Superior temporal gyrus (tissue), 1 donor: ENCODE measurements at regions not wholly inside any gene's neighbourhood (a gene's known extent, or its start where the extent isn't known, plus 50 kb on each side); places are given as distances from the start of the nearest gene placed in this dataset.
"Not testable (repeated sequence)": the region's sequence is repeated elsewhere in the genome, so short reads cannot be mapped to it uniquely, and the experiment has no call there.

Source experiments
- DNase-seq: peaks from one replicate; pipeline ENCODE4 v3.0.0-alpha.2; 2016; ENCODE audit errors: extremely low spot score

GRCh38 chr11:121866754-121867153 is 249.3 kb downstream of the BLID start:
- no peak for DNase-seq

GRCh38 chr11:121864660-121865059 is 251.4 kb downstream of the BLID start:
- DNase-seq, result no peak

GRCh38 chr11:121863126-121863525 is 252.9 kb downstream of the BLID start:
- DNase-seq, result no peak

- DNase-seq, result not testable (repeated sequence)
Measured at GRCh38 chr11:121855138-121855537, 260.9 kb downstream of the BLID start.

GRCh38 chr11:121844016-121844415 is 272.0 kb downstream of the BLID start:
- no peak for DNase-seq

GRCh38 chr11:121842192-121842585 is 273.8 kb downstream of the BLID start:
- DNase-seq, result no peak

- DNase-seq, result no peak
Measured at GRCh38 chr11:121841487-121842191, 274.4 kb downstream of the BLID start.

GRCh38 chr11:121839781-121840180 is 276.2 kb downstream of the BLID start:
- DNase-seq, result no peak

- DNase-seq, result no peak
Measured at GRCh38 chr11:121838571-121838970, 277.4 kb downstream of the BLID start.

- DNase-seq, result no peak
Measured at GRCh38 chr11:121833970-121834369, 282.0 kb downstream of the BLID start.

GRCh38 chr11:121829159-121829643 is 286.8 kb downstream of the BLID start:
- peak; percentile 43 for DNase-seq

GRCh38 chr11:121814962-121815361 is 301.1 kb downstream of the BLID start:
- DNase-seq, result no peak

- DNase-seq, result no peak
Measured at GRCh38 chr11:121814296-121814695, 301.7 kb downstream of the BLID start.

- no peak for DNase-seq
Measured at GRCh38 chr11:121810291-121810690, 305.7 kb downstream of the BLID start.

- DNase-seq, result no peak
Measured at GRCh38 chr11:121808096-121808495, 307.9 kb downstream of the BLID start.

GRCh38 chr11:121807051-121807450 is 309.0 kb downstream of the BLID start:
- DNase-seq, result no peak

GRCh38 chr11:121802542-121802941 is 313.5 kb downstream of the BLID start:
- DNase-seq, result no peak

- no peak for DNase-seq
Measured at GRCh38 chr11:121801781-121802180, 314.2 kb downstream of the BLID start.

GRCh38 chr11:121801394-121801748 is 314.6 kb downstream of the BLID start:
- DNase-seq, result no peak

- no peak for DNase-seq
Measured at GRCh38 chr11:121800731-121801393, 315.2 kb downstream of the BLID start.

GRCh38 chr11:121800240-121800639 is 315.8 kb downstream of the BLID start:
- no peak for DNase-seq

- DNase-seq, result no peak
Measured at GRCh38 chr11:121797496-121797895, 318.5 kb downstream of the BLID start.

- DNase-seq, result peak; percentile 49
Measured at GRCh38 chr11:121795174-121795573, 320.8 kb downstream of the BLID start.
